ENCODE measurements at regions not wholly inside any gene's neighbourhood (a gene's known extent, or its start where the extent isn't known, plus 50 kb on each side); places are given as distances from the start of the nearest gene placed in this dataset.

- no peak for TF ChIP-seq ZFX (IDR thresholded peaks at IDR 0.05; ENCODE audit: borderline replicate concordance)
- TF ChIP-seq, protein P1, sequence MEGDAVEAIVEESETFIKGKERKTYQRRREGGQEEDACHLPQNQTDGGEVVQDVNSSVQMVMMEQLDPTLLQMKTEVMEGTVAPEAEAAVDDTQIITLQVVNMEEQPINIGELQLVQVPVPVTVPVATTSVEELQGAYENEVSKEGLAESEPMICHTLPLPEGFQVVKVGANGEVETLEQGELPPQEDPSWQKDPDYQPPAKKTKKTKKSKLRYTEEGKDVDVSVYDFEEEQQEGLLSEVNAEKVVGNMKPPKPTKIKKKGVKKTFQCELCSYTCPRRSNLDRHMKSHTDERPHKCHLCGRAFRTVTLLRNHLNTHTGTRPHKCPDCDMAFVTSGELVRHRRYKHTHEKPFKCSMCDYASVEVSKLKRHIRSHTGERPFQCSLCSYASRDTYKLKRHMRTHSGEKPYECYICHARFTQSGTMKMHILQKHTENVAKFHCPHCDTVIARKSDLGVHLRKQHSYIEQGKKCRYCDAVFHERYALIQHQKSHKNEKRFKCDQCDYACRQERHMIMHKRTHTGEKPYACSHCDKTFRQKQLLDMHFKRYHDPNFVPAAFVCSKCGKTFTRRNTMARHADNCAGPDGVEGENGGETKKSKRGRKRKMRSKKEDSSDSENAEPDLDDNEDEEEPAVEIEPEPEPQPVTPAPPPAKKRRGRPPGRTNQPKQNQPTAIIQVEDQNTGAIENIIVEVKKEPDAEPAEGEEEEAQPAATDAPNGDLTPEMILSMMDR (IDR thresholded peaks at IDR 0.05): 0 out of 2 replicates have a peak, but pooled peaks have one; percentile 9
- no peak overlapping the region for H3K27ac ChIP-seq
Observed at GRCh38 chr7:56175771-56176170, 59.6 kb upstream of the NUPR2 start.

- TF ChIP-seq ZFX (IDR thresholded peaks at IDR 0.05; ENCODE audit: borderline replicate concordance): no peak
- TF ChIP-seq, protein P1 (IDR thresholded peaks at IDR 0.05): peak; percentile 15; the same call in 1 of the 2 replicates
- no peak overlapping the region for H3K27ac ChIP-seq
Observed at GRCh38 chr7:56174875-56175760, 58.9 kb upstream of the NUPR2 start.

GRCh38 chr7:56174346-56174874, 58.2 kb upstream of the NUPR2 start:
- no peak for TF ChIP-seq ZFX (IDR thresholded peaks at IDR 0.05; ENCODE audit: borderline replicate concordance)
- TF ChIP-seq, protein P1 (IDR thresholded peaks at IDR 0.05): no peak
- H3K27ac ChIP-seq: no peak overlapping the region

All from 22Rv1 (cell line).